Common myeloid progenitor, CD34-positive (primary cell): ENCODE measurements at regions not wholly inside any gene's neighbourhood (a gene's known extent, or its start where the extent isn't known, plus 50 kb on each side); places are given as distances from the start of the nearest gene placed in this dataset.

Experiments used
- CTCF ChIA-PET: fragments of 350-600 bp; sonication (Branson Sonifier 250); formaldehyde crosslinking; loops from one replicate; lab custom pipeline; 2021; ENCODE audit warnings: antibody characterized with exemption; lab: Charles Lee
- POLR2A ChIA-PET: fragments of 350-600 bp; sonication (Branson Sonifier 250); formaldehyde crosslinking; loops from one replicate; lab custom pipeline; 2021; ENCODE audit warnings: antibody characterized with exemption; lab: Charles Lee
- DNase-seq, 3 donors: peaks; one replicate each; pipeline versions ENCODE4 v3.0.0 to v3.0.0-alpha.2; 2013
- H3K27ac ChIP-seq, 2 experiments: 1 replicate in 1 of 2; 2 replicates in 1 of 2; pipeline ENCODE4 v1.7.0; 2013; ENCODE audit warnings: inconsistent platforms in 2 of 2, low read length in 2 of 2, mild to moderate bottlenecking in 2 of 2, low read depth in 1 of 2, moderate library complexity in 1 of 2; ENCODE audit not compliant: severe bottlenecking in 2 of 2, insufficient read depth in 1 of 2, poor library complexity in 1 of 2
- H3K27me3 ChIP-seq, 5 experiments: replicated peaks in 2 of 5; 1 replicate in 3 of 5; 2 replicates in 2 of 5; pipeline versions ENCODE4 v1.6.1 to v1.7.0; 2013; ENCODE audit warnings: low read length in 4 of 5, mild to moderate bottlenecking in 2 of 5, moderate library complexity in 2 of 5, inconsistent platforms in 1 of 5; ENCODE audit not compliant: insufficient read depth in 5 of 5, control insufficient read depth in 4 of 5
- H3K36me3 ChIP-seq, 4 experiments: 1 replicate in 2 of 4; 2 replicates in 2 of 4; pipeline versions ENCODE4 v1.6.1 to v1.7.0; 2013; ENCODE audit warnings: low read length in 3 of 4, control low read depth in 1 of 4, mild to moderate bottlenecking in 1 of 4; ENCODE audit not compliant: control insufficient read depth in 4 of 4, insufficient read depth in 4 of 4
- H3K4me1 ChIP-seq, 4 experiments: 1 replicate in 3 of 4; 2 replicates in 1 of 4; pipeline versions ENCODE4 v1.6.1 to v1.7.1; 2013; ENCODE audit warnings: low read length in 3 of 4, mild to moderate bottlenecking in 3 of 4, control low read depth in 1 of 4, inconsistent platforms in 1 of 4, moderate library complexity in 1 of 4; ENCODE audit not compliant: control insufficient read depth in 4 of 4, insufficient read depth in 4 of 4; ENCODE audit errors: control extremely low read depth in 1 of 4
- H3K4me3 ChIP-seq, 7 experiments: 1 replicate in 4 of 7; 2 replicates in 3 of 7; pipeline versions ENCODE4 v1.5.1 to v1.7.0; 2013; ENCODE audit warnings: mild to moderate bottlenecking in 7 of 7, low read length in 6 of 7, moderate library complexity in 6 of 7, inconsistent platforms in 2 of 7, low read depth in 2 of 7, control low read depth in 1 of 7; ENCODE audit not compliant: insufficient read depth in 4 of 7, control insufficient read depth in 1 of 7; ENCODE audit errors: extremely low read depth in 1 of 7
- H3K9me3 ChIP-seq, 5 experiments: 1 replicate in 4 of 5; 2 replicates in 1 of 5; pipeline versions ENCODE4 v1.6.1 to v1.7.1; 2013; ENCODE audit warnings: low read length in 4 of 5, mild to moderate bottlenecking in 2 of 5, inconsistent platforms in 1 of 5, low read depth in 1 of 5, moderate library complexity in 1 of 5; ENCODE audit not compliant: control insufficient read depth in 4 of 5, insufficient read depth in 2 of 5; ENCODE audit errors: control extremely low read depth in 1 of 5
- WGBS: methylation state at CpG from one replicate; pipeline ENCODE4 v1.1.5; 2013; ENCODE audit not compliant: insufficient coverage; 5-methylcytosine and 5-hydroxymethylcytosine counted together

- no peaks in the 10 kb centered on the region for H3K36me3 ChIP-seq
Measured at GRCh38 chr18:56035546-56035945, 447.6 kb upstream of the TCF4 start.

DNA sequence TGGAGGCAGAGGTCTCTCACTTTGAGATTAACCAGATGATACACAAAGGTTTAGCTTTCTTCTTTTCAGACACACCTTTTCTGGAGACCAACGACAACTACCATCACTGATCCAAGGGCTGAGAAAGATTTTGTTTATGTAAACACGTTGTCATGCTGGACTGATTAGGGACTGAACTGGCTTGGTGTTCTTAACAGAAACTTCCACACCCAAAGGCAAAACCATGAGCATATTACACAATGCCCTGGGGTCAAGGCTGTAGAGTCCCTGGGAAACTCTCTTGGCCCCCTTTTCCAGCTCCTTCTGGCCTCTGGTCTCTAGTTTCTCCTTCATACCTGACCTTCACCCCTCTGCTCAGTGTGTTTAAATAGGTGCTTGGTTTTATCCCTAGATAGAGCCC is 447.0 kb upstream of the TCF4 start:
- WGBS = no CpG with 5 or more reads among the region's 2 CpGs
- POLR2A ChIA-PET = no interaction called here
- H3K4me3 ChIP-seq = no peak overlapping the region
- H3K36me3 ChIP-seq = no peaks in the 10 kb centered on the region
- DNase-seq = no peak
- H3K4me1 ChIP-seq = no peaks in the 10 kb centered on the region
- peaks cover 2 to 5% (median 3%) of the 10 kb centered on the region in 5 experiments for H3K9me3 ChIP-seq
- CTCF ChIA-PET = interaction anchor here (0.6 kb wide), 1 partner anchor 30 kb away, joined by 3 read pairs; no protein-coding TSS in a partner anchor
- no peaks in the 10 kb centered on the region for H3K27me3 ChIP-seq
- no peak overlapping the region for H3K27ac ChIP-seq

More at GRCh38 chr18:56035546-56035945, 447.6 kb upstream of the TCF4 start:
- Histone ChIP-seq H3K9me3 (peaks cover 2 to 5% (median 3%) of the 10 kb centered on the region in 5 experiments), H3K4me1 (no peaks in the 10 kb centered on the region), H3K4me3 (no peak overlapping the region), H3K27me3 (no peaks in the 10 kb centered on the region), H3K27ac (no peak overlapping the region)
- no peak for DNase-seq
- 100% methylated on average over 2 of the region's 3 CpGs for WGBS
- ChIA-PET CTCF (no interaction called here), POLR2A (no interaction called here)

DNA sequence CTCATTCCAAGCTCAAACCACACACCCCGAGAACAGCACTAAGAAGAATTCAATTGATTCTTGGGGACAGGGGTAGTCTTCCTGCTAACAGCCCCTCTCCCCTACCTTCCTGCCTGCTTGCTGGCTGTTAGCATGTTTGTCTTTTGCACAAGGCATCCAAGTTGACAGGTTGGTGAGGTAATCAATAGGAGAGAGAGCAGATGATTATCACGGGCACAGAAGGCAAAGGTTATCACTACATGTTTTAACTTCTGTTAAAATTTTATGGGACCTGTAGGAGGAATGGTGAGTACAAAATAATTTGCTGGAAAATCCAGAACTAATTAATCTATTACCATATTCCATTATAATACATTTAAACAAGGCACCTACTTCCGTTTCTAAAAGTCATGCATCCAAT is 442.1 kb upstream of the TCF4 start:
- Histone ChIP-seq H3K27me3 (no peaks in the 10 kb centered on the region), H3K36me3 (no peaks in the 10 kb centered on the region), H3K9me3 (peaks cover 0 to 5% (median 3%) of the 10 kb centered on the region in 5 experiments), H3K27ac (no peak overlapping the region), H3K4me3 (no peak overlapping the region), H3K4me1 (no peaks in the 10 kb centered on the region)
- WGBS = 100% methylated on average over 1 of the region's 3 CpGs
- ChIA-PET CTCF (no interaction called here), POLR2A (no interaction called here)
- no peak for DNase-seq

DNA sequence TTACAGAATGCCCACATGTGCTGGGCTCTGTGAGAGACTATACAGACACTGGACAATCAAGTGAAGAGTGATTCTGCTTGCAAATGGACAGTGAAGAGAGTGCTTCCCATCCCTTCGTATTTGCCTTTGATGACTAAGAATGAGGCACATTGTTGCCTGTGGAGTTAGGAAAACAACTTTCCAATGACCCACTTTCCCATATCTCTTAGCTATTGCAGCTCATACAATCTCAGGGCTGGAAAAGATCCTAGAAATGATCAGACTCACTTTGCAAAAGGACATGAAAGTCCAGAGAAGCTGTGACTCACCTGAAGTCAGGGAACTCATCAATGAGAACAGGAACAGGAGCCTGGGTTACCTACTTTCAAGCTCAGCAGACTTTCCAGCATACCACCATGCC is 440.5 kb upstream of the TCF4 start:
- Histone ChIP-seq H3K27me3 (no peaks in the 10 kb centered on the region), H3K4me1 (no peaks in the 10 kb centered on the region), H3K27ac (no peak overlapping the region), H3K4me3 (no peak overlapping the region), H3K9me3 (peaks cover 0 to 5% (median 3%) of the 10 kb centered on the region in 5 experiments), H3K36me3 (no peaks in the 10 kb centered on the region)
- 33% methylated on average over 1 of the region's 1 CpG for WGBS
- CTCF ChIA-PET = no interaction called here
- POLR2A ChIA-PET = no interaction called here
- DNase-seq = no peak

DNA sequence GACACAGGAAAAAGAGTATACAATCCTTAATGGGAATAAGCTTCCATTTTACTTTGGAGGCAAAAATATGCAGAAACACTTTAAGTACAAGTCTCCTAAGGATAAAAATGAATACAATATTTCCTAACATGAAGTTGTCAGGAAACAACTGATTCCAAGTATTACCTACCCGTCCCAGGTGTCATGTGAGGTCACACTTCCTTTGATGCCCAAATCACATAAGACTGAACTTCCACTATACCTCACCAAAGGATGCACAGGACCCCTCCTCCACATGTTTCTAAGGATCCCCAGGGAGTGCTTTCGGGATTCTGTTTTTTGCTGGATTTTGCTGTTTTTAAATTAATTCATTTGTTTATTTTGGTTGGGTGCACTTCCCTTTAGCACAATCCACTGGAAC is 438.5 kb upstream of the TCF4 start:
- no peaks in the 10 kb centered on the region for H3K27me3 ChIP-seq
- POLR2A ChIA-PET = no interaction called here
- no peaks in the 10 kb centered on the region for H3K4me1 ChIP-seq
- CTCF ChIA-PET = no interaction called here
- 63% methylated on average over 1 of the region's 2 CpGs for WGBS
- DNase-seq = no peak
- H3K4me3 ChIP-seq = no peak overlapping the region
- no peak overlapping the region for H3K27ac ChIP-seq
- no peaks in the 10 kb centered on the region for H3K36me3 ChIP-seq
- H3K9me3 ChIP-seq = no peaks in the 10 kb centered on the region

DNA sequence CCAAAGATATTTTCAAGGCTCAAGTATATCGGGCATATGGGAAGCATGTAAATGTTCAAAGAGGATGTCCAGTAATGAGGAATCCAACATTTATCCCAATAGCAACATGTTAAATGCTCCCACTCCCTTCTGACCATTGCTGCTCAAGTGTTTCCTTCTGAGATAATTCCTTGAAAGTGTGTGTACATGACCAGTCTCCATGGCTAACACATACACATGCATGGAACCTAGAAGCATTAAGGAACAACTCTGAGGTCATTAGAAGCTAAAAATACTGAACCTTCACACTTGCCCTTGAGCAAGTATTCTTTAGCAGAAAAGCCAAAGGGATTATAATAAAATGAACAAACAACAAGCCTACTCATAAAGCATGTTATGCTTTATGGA is 433.8 kb upstream of the TCF4 start:
- Histone ChIP-seq H3K36me3 (no peaks in the 10 kb centered on the region), H3K9me3 (no peaks in the 10 kb centered on the region), H3K4me1 (peaks cover 0 to 12% (median 4%) of the 10 kb centered on the region in 4 experiments), H3K4me3 (no peak overlapping the region), H3K27ac (no peak overlapping the region), H3K27me3 (no peaks in the 10 kb centered on the region)
- WGBS = no CpG with 5 or more reads among the region's 1 CpG
- POLR2A ChIA-PET = interaction anchor here (0.6 kb wide), 1 partner anchor 410 kb away, joined by 4 read pairs; no protein-coding TSS in a partner anchor
- DNase-seq = no peak
- CTCF ChIA-PET = no interaction called here

DNA sequence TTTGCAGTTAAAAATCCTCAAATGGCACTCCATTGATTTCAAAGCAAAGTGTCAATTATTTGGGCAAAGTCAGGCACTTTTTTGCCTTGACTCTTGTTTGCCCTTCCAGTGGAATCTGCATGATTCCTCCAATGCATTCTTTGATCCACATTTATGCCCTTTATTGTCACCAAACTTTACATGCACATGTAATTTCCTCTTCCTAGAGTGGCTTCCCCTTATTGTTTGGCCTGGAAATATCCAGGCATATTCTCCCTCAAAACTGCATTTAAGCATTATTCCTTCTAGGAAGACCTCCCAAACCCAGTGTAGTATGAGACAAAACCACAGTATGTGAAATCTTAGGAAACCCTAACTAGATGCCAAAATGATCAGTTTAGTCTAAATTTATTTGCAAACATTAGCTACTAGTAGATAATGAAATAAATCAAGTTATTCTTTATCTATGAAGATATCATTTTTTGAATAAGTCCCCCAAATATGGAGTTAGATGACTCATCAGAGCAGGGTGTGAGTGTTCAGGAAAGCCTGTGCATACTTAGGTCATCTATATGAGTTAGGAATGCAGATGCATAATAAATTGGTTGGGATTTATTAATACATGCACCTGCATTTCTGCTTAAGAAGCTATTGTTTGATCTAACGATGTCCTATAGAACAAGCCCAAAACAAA is 433.3 kb upstream of the TCF4 start:
- Histone ChIP-seq H3K4me1 (peaks cover 0 to 12% (median 4%) of the 10 kb centered on the region in 4 experiments), H3K9me3 (no peaks in the 10 kb centered on the region), H3K27me3 (no peaks in the 10 kb centered on the region), H3K27ac (no peak overlapping the region), H3K36me3 (no peaks in the 10 kb centered on the region), H3K4me3 (no peak overlapping the region)
- CTCF ChIA-PET = no interaction called here
- POLR2A ChIA-PET = interaction anchor here (0.6 kb wide), 1 partner anchor 411 kb away, joined by 4 read pairs; no protein-coding TSS in a partner anchor
- no CpG with 5 or more reads among the region's 1 CpG for WGBS
- no peak for DNase-seq
